ENCODE measurements at regions not wholly inside any gene's neighbourhood (a gene's known extent, or its start where the extent isn't known, plus 50 kb on each side); places are given as distances from the start of the nearest gene placed in this dataset.
A peak's percentile ranks its signal among the peaks of the same experiment; 100 is the strongest.

- Histone ChIP-seq H3K9ac (ENCODE audit: low read depth, low read length, poor library complexity) (no peak overlapping the region), H3K9me3 (replicated peaks in 1 of 2; ENCODE audit: control insufficient read depth in 2 of 2, insufficient read depth in 1 of 2, low read depth in 1 of 2, low read length in 2 of 2) (no peaks in the 10 kb centered on the region), H3K27me3 (ENCODE audit: control insufficient read depth in 3 of 3, insufficient read depth in 3 of 3, low read depth in 1 of 3, low read length in 3 of 3) (no peaks in the 10 kb centered on the region), H3K14ac (ENCODE audit: low read length) (no peak overlapping the region), H4K91ac (ENCODE audit: low read depth, low read length, poor library complexity) (no peak overlapping the region), H2BK12ac (ENCODE audit: low read length) (peak overlapping the region; percentile 14), H3K27ac (replicated peaks; ENCODE audit: low read length) (no peak overlapping the region), H3K36me3 (replicated peaks in 1 of 2; ENCODE audit: control insufficient read depth in 2 of 2, insufficient read depth in 2 of 2, low read length in 2 of 2) (no peaks in the 10 kb centered on the region), H2BK5ac (ENCODE audit: low read length) (no peak overlapping the region), H2AK5ac (ENCODE audit: low read depth, low read length) (no peak overlapping the region), H3K79me1 (ENCODE audit: low read depth, low read length) (no peaks in the 10 kb centered on the region), H3K4me3 (ENCODE audit: low read length in 2 of 2) (no peak overlapping the region), H3K4me1 (ENCODE audit: control insufficient read depth in 2 of 2, insufficient read depth in 1 of 2, low read depth in 1 of 2, low read length in 2 of 2) (no peaks in the 10 kb centered on the region), H3K4ac (ENCODE audit: low read length) (no peak overlapping the region), H2BK120ac (ENCODE audit: low read depth, low read length) (no peak overlapping the region), H3K23ac (ENCODE audit: low read depth, low read length, poor library complexity) (no peak overlapping the region), H3K4me2 (ENCODE audit: insufficient read depth, low read length, poor library complexity, severe bottlenecking) (no peak overlapping the region), H2AFZ (ENCODE audit: low read length) (no peak overlapping the region), H3K18ac (ENCODE audit: low read length) (no peak overlapping the region), H2BK15ac (ENCODE audit: low read length) (no peak overlapping the region), H4K8ac (ENCODE audit: low read depth, low read length) (no peak overlapping the region)
- no CpG with 5 or more reads among the region's 8 CpGs for WGBS, 2 donors (ENCODE audit: extremely low coverage in 2 of 2, insufficient read length in 2 of 2, insufficient replicate concordance in 1 of 2)
- DNase-seq (ENCODE audit: low spot score) = no peak
Measured at GRCh38 chr10:124279882-124280281, 138.8 kb downstream of the OAT start.

GRCh38 chr10:124279298-124279697, 139.4 kb downstream of the OAT start:
- H2BK5ac ChIP-seq (ENCODE audit: low read length) = no peak overlapping the region
- no peak overlapping the region for H4K8ac ChIP-seq (ENCODE audit: low read depth, low read length)
- H3K4ac ChIP-seq (ENCODE audit: low read length) = no peak overlapping the region
- H3K14ac ChIP-seq (ENCODE audit: low read length) = no peak overlapping the region
- WGBS, 2 donors (ENCODE audit: extremely low coverage in 2 of 2, insufficient read length in 2 of 2, insufficient replicate concordance in 1 of 2) = no CpG with 5 or more reads among the region's 2 CpGs
- H3K4me2 ChIP-seq (ENCODE audit: insufficient read depth, low read length, poor library complexity, severe bottlenecking) = no peak overlapping the region
- H3K79me1 ChIP-seq (ENCODE audit: low read depth, low read length) = no peaks in the 10 kb centered on the region
- no peak overlapping the region for H2BK15ac ChIP-seq (ENCODE audit: low read length)
- no peak overlapping the region for H2BK12ac ChIP-seq (ENCODE audit: low read length)
- no peak overlapping the region for H3K9ac ChIP-seq (ENCODE audit: low read depth, low read length, poor library complexity)
- no peak overlapping the region for H2AFZ ChIP-seq (ENCODE audit: low read length)
- H3K18ac ChIP-seq (ENCODE audit: low read length) = peak overlapping the region; percentile 49
- H2BK120ac ChIP-seq (ENCODE audit: low read depth, low read length) = no peak overlapping the region
- no peaks in the 10 kb centered on the region for H3K9me3 ChIP-seq (replicated peaks in 1 of 2; ENCODE audit: control insufficient read depth in 2 of 2, insufficient read depth in 1 of 2, low read depth in 1 of 2, low read length in 2 of 2)
- no peaks in the 10 kb centered on the region for H3K36me3 ChIP-seq (replicated peaks in 1 of 2; ENCODE audit: control insufficient read depth in 2 of 2, insufficient read depth in 2 of 2, low read length in 2 of 2)
- no peaks in the 10 kb centered on the region for H3K27me3 ChIP-seq (ENCODE audit: control insufficient read depth in 3 of 3, insufficient read depth in 3 of 3, low read depth in 1 of 3, low read length in 3 of 3)
- H2AK5ac ChIP-seq (ENCODE audit: low read depth, low read length) = peak overlapping the region; percentile 2
- no peak overlapping the region for H4K91ac ChIP-seq (ENCODE audit: low read depth, low read length, poor library complexity)
- no peak overlapping the region for H3K27ac ChIP-seq (replicated peaks; ENCODE audit: low read length)
- no peak for DNase-seq (ENCODE audit: low spot score)
- peak overlapping the region; percentile 11 for H3K23ac ChIP-seq (ENCODE audit: low read depth, low read length, poor library complexity)
- no peaks in the 10 kb centered on the region for H3K4me1 ChIP-seq (ENCODE audit: control insufficient read depth in 2 of 2, insufficient read depth in 1 of 2, low read depth in 1 of 2, low read length in 2 of 2)
- no peak overlapping the region for H3K4me3 ChIP-seq (ENCODE audit: low read length in 2 of 2)

- Histone ChIP-seq H3K27ac (replicated peaks; ENCODE audit: low read length) (no peak overlapping the region), H4K91ac (ENCODE audit: low read depth, low read length, poor library complexity) (no peak overlapping the region), H3K79me1 (ENCODE audit: low read depth, low read length) (no peaks in the 10 kb centered on the region), H2AK5ac (ENCODE audit: low read depth, low read length) (no peak overlapping the region), H3K23ac (ENCODE audit: low read depth, low read length, poor library complexity) (no peak overlapping the region), H2BK120ac (ENCODE audit: low read depth, low read length) (no peak overlapping the region), H3K4me3 (ENCODE audit: low read length in 2 of 2) (no peak overlapping the region), H2BK12ac (ENCODE audit: low read length) (no peak overlapping the region), H3K9ac (ENCODE audit: low read depth, low read length, poor library complexity) (no peak overlapping the region), H3K4ac (ENCODE audit: low read length) (no peak overlapping the region), H3K27me3 (ENCODE audit: control insufficient read depth in 3 of 3, insufficient read depth in 3 of 3, low read depth in 1 of 3, low read length in 3 of 3) (no peaks in the 10 kb centered on the region), H4K8ac (ENCODE audit: low read depth, low read length) (no peak overlapping the region), H3K14ac (ENCODE audit: low read length) (no peak overlapping the region), H3K36me3 (replicated peaks in 1 of 2; ENCODE audit: control insufficient read depth in 2 of 2, insufficient read depth in 2 of 2, low read length in 2 of 2) (no peaks in the 10 kb centered on the region), H2BK5ac (ENCODE audit: low read length) (no peak overlapping the region), H2AFZ (ENCODE audit: low read length) (no peak overlapping the region), H3K4me2 (ENCODE audit: insufficient read depth, low read length, poor library complexity, severe bottlenecking) (no peak overlapping the region), H2BK15ac (ENCODE audit: low read length) (no peak overlapping the region), H3K4me1 (ENCODE audit: control insufficient read depth in 2 of 2, insufficient read depth in 1 of 2, low read depth in 1 of 2, low read length in 2 of 2) (no peaks in the 10 kb centered on the region), H3K18ac (ENCODE audit: low read length) (no peak overlapping the region), H3K9me3 (replicated peaks in 1 of 2; ENCODE audit: control insufficient read depth in 2 of 2, insufficient read depth in 1 of 2, low read depth in 1 of 2, low read length in 2 of 2) (peaks cover 0 to under 1% of the 10 kb centered on the region in 2 donors)
- DNase-seq (ENCODE audit: low spot score) = no peak
- WGBS, 2 donors (ENCODE audit: extremely low coverage in 2 of 2, insufficient read length in 2 of 2, insufficient replicate concordance in 1 of 2) = no CpG with 5 or more reads among the region's 5 CpGs
Measured at GRCh38 chr10:124278356-124278755, 140.4 kb downstream of the OAT start.

DNA sequence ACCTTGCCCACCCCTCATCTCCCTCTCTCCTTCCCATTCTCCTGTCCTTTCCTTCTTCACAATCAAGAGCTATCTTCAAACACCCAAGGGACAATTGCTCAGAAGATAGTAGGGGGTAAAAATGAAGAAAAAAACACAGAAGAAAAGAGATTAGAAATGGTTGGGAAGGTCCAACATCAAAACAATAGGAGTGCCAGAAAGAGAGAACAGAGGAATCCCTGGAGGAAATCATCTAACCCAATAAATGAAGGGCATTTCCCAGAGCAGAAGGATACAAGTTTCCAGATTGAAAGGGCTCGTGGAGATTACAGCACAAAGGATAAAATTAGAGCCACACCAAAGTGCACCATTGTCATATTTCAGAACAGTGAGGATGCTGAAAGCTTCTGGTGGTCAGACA, 145.6 kb downstream of the OAT start:
- no peak overlapping the region for H3K27ac ChIP-seq (replicated peaks; ENCODE audit: low read length)
- no peak overlapping the region for H3K23ac ChIP-seq (ENCODE audit: low read depth, low read length, poor library complexity)
- no peak overlapping the region for H3K4me2 ChIP-seq (ENCODE audit: insufficient read depth, low read length, poor library complexity, severe bottlenecking)
- no peaks in the 10 kb centered on the region for H3K4me1 ChIP-seq (ENCODE audit: control insufficient read depth in 2 of 2, insufficient read depth in 1 of 2, low read depth in 1 of 2, low read length in 2 of 2)
- peaks cover 0 to 13% of the 10 kb centered on the region in 2 donors for H3K9me3 ChIP-seq (replicated peaks in 1 of 2; ENCODE audit: control insufficient read depth in 2 of 2, insufficient read depth in 1 of 2, low read depth in 1 of 2, low read length in 2 of 2)
- H4K91ac ChIP-seq (ENCODE audit: low read depth, low read length, poor library complexity) = no peak overlapping the region
- H3K4me3 ChIP-seq (ENCODE audit: low read length in 2 of 2) = no peak overlapping the region
- no peaks in the 10 kb centered on the region for H3K36me3 ChIP-seq (replicated peaks in 1 of 2; ENCODE audit: control insufficient read depth in 2 of 2, insufficient read depth in 2 of 2, low read length in 2 of 2)
- H2BK5ac ChIP-seq (ENCODE audit: low read length) = no peak overlapping the region
- no peak overlapping the region for H2AFZ ChIP-seq (ENCODE audit: low read length)
- no CpG with 5 or more reads among the region's 1 CpG for WGBS, 2 donors (ENCODE audit: extremely low coverage in 2 of 2, insufficient read length in 2 of 2, insufficient replicate concordance in 1 of 2)
- no peak overlapping the region for H2BK15ac ChIP-seq (ENCODE audit: low read length)
- no peak overlapping the region for H3K18ac ChIP-seq (ENCODE audit: low read length)
- no peak overlapping the region for H4K8ac ChIP-seq (ENCODE audit: low read depth, low read length)
- no peak overlapping the region for H2BK120ac ChIP-seq (ENCODE audit: low read depth, low read length)
- H3K27me3 ChIP-seq (ENCODE audit: control insufficient read depth in 3 of 3, insufficient read depth in 3 of 3, low read depth in 1 of 3, low read length in 3 of 3) = no peaks in the 10 kb centered on the region
- no peak for DNase-seq (ENCODE audit: low spot score)
- no peak overlapping the region for H3K14ac ChIP-seq (ENCODE audit: low read length)
- H2AK5ac ChIP-seq (ENCODE audit: low read depth, low read length) = no peak overlapping the region
- no peak overlapping the region for H2BK12ac ChIP-seq (ENCODE audit: low read length)
- no peak overlapping the region for H3K4ac ChIP-seq (ENCODE audit: low read length)
- H3K79me1 ChIP-seq (ENCODE audit: low read depth, low read length) = no peaks in the 10 kb centered on the region
- no peak overlapping the region for H3K9ac ChIP-seq (ENCODE audit: low read depth, low read length, poor library complexity)

All from neuronal stem cell (in vitro differentiated cells).